ENCODE measurements at regions not wholly inside any gene's neighbourhood (a gene's known extent, or its start where the extent isn't known, plus 50 kb on each side); places are given as distances from the start of the nearest gene placed in this dataset.
"Not testable (repeated sequence)": the region's sequence is repeated elsewhere in the genome, so short reads cannot be mapped to it uniquely, and the experiment has no call there.

GRCh38 chr19:30245401-30246039, 126.7 kb upstream of the ZNF536 start:
- no peak for DNase-seq

- no peak for DNase-seq
Measured at GRCh38 chr19:30249911-30250310, 122.3 kb upstream of the ZNF536 start.

- no peak for DNase-seq
Measured at GRCh38 chr19:30252214-30252613, 120.0 kb upstream of the ZNF536 start.

GRCh38 chr19:30253581-30253996, 118.6 kb upstream of the ZNF536 start:
- DNase-seq, result no peak

- DNase-seq, result no peak
Measured at GRCh38 chr19:30254158-30254557, 118.0 kb upstream of the ZNF536 start.

- DNase-seq, result no peak
Measured at GRCh38 chr19:30254789-30255188, 117.4 kb upstream of the ZNF536 start.

GRCh38 chr19:30255791-30256495, 116.2 kb upstream of the ZNF536 start:
- no peak for DNase-seq

- DNase-seq, result no peak
Measured at GRCh38 chr19:30256496-30256850, 115.7 kb upstream of the ZNF536 start.

- DNase-seq, result no peak
Measured at GRCh38 chr19:30263830-30264381, 108.3 kb upstream of the ZNF536 start.

GRCh38 chr19:30265918-30266317, 106.3 kb upstream of the ZNF536 start:
- not testable (repeated sequence) for DNase-seq

GRCh38 chr19:30266687-30267086, 105.5 kb upstream of the ZNF536 start:
- no peak for DNase-seq

GRCh38 chr19:30267332-30267731, 104.9 kb upstream of the ZNF536 start:
- DNase-seq, result no peak

- DNase-seq, result no peak
Measured at GRCh38 chr19:30268601-30269000, 103.6 kb upstream of the ZNF536 start.

GRCh38 chr19:30269638-30270037, 102.5 kb upstream of the ZNF536 start:
- DNase-seq, result no peak

- DNase-seq, result no peak
Measured at GRCh38 chr19:30271816-30272215, 100.4 kb upstream of the ZNF536 start.

GRCh38 chr19:30272554-30272953, 99.6 kb upstream of the ZNF536 start:
- no peak for DNase-seq

- no peak for DNase-seq
Measured at GRCh38 chr19:30273184-30273583, 99.0 kb upstream of the ZNF536 start.

- DNase-seq, result no peak
Measured at GRCh38 chr19:30274987-30275386, 97.2 kb upstream of the ZNF536 start.

- DNase-seq, result no peak
Measured at GRCh38 chr19:30276011-30276882, 95.9 kb upstream of the ZNF536 start.

- DNase-seq, result no peak
Measured at GRCh38 chr19:30276883-30277280, 95.3 kb upstream of the ZNF536 start.

- DNase-seq, result no peak
Measured at GRCh38 chr19:30277941-30278881, 94.0 kb upstream of the ZNF536 start.

GRCh38 chr19:30278882-30279254, 93.3 kb upstream of the ZNF536 start:
- DNase-seq, result no peak

All from activated CD4-positive, alpha-beta T cell treated with anti-CD3 and anti-CD28 coated beads, Interleukin-2, amount 50 U/mL, for 16 hours (primary cell).